GM18868 (cell line): ENCODE measurements at regions not wholly inside any gene's neighbourhood (a gene's known extent, or its start where the extent isn't known, plus 50 kb on each side); places are given as distances from the start of the nearest gene placed in this dataset.

Experiments used
- ATAC-seq: cut with Tn5 transposase; IDR thresholded peaks from one replicate; pipeline ENCODE4 v1.9.1; 2021; ENCODE audit warnings: mild to moderate bottlenecking, moderate library complexity; ENCODE audit not compliant: unreplicated experiment

- no peak for ATAC-seq
Measured at GRCh38 chr10:58995058-58995596, 181.3 kb upstream of the PHYHIPL start.

DNA sequence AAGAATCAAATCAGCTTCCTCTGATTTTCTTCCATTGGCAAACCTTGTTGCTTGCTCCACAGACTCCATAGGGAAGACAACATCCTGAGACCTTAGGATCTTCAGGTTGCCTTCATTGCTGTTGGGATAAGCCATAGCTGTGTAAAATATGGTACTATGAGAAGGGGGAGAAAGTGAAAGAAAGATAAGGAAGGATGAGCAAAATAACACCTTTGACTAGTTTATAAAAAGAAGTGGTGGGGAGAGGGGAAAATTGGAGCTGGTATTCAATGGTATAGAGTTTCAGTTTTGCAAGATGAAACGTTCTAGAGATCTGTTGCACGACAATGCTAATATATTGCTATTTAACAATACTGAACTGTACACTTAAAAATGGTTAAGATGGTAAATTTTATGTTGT is 180.4 kb upstream of the PHYHIPL start:
- ATAC-seq, result peak; percentile 42

- no peak for ATAC-seq
Measured at GRCh38 chr10:58996866-58997265, 179.6 kb upstream of the PHYHIPL start.

GRCh38 chr10:58998924-58999713 is 177.3 kb upstream of the PHYHIPL start:
- ATAC-seq, result no peak

GRCh38 chr10:59000162-59000825 is 176.1 kb upstream of the PHYHIPL start:
- ATAC-seq, result no peak

GRCh38 chr10:59002011-59002410 is 174.4 kb upstream of the PHYHIPL start:
- no peak for ATAC-seq

DNA sequence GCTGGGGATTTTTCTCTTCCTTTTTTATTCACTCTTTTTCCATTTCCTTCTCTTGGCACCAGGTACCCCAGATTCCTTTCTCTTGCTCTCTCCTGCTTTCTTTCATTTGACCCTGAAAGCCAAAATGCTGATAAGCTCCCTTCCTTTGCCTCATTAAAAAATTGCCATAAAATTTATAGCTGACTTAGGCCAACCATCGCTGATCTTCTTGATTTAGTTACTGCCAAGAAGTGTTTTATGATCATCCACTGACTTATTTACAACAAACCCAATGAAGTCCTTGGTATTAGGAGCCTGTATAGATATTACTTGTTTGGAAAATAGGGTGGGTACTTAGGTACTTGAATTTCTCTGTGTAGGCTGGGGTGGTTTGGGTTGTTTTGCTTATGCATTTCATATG is 173.2 kb upstream of the PHYHIPL start:
- no peak for ATAC-seq

DNA sequence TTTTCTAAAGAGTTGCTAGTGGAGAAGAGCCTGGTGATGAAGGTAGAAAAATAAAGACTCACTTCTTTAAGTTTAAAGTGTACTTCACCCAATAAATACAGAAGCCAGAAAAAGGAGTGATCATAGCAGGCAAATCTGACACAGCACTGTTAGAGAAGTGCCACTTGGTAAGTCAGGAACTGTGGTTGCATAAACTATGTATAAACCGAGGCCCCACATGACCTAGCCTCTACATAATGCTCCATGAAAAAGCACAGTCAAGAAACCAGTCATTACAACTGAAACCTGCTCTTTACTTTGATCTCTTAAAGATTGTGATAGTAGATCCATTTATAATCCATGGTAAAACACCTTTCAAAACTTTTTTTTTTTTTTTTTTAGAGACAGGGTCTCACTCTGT is 172.1 kb upstream of the PHYHIPL start:
- ATAC-seq, result peak; percentile 63

DNA sequence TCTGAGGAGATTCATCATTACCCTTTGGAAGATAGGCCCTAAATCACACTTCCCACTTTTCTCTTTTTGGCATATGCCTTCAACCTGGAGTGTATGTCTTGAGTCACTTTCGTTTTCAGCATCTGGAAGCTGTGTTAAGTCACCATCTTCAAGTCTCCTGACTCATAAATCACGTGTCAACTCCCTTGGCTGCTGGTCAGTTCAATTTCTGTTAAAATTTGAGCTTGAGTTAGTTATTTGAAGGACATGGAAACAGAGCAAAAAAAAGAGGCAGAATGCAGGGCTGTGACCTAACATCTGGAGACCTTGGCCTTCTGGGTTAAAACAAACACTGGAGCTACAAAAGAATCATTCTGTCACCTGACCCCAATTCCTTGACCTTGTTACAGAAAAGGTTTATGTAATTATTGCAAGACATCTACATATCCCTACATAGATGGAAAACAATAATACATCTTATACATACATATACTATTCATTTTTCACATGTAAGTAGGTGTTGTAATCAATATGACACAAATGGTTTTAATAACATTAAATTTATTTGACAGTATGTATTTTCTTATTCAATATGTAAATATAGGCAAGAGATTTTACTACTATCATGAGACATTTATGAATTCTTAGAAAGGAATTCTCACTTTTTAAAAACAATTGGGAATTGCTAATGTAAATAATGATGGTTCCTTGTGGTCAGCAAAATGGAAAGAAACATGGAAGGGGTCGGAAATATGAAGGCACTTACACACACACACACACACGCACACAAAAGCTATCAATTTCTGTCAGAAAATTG is 169.7 kb upstream of the PHYHIPL start:
- ATAC-seq, result peak; percentile 41

- no peak for ATAC-seq
Measured at GRCh38 chr10:59007307-59008025, 169.0 kb upstream of the PHYHIPL start.

- ATAC-seq, result no peak
Measured at GRCh38 chr10:59008452-59008851, 168.0 kb upstream of the PHYHIPL start.

- ATAC-seq, result no peak
Measured at GRCh38 chr10:59011972-59012632, 164.3 kb upstream of the PHYHIPL start.

DNA sequence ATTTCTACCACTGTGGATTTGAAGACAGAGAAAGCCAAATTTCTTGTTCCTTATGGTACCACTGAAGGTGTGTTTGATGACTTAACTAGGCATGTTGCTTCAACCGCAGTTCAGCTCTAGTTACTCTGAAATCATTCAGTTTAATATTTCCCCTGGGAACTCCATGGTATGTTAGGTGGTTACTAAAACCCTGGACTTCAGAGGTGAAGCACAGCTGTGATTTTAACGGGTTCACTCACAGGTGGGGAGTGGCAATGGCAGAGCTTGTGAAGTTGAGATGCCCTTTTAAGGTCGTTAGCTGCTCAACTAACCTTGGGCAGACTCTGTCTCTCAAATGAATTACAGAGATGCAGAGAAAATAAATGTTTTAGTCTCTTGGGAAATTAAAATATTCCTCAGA is 163.6 kb upstream of the PHYHIPL start:
- no peak for ATAC-seq

- ATAC-seq, result no peak
Measured at GRCh38 chr10:59016043-59016442, 160.4 kb upstream of the PHYHIPL start.

DNA sequence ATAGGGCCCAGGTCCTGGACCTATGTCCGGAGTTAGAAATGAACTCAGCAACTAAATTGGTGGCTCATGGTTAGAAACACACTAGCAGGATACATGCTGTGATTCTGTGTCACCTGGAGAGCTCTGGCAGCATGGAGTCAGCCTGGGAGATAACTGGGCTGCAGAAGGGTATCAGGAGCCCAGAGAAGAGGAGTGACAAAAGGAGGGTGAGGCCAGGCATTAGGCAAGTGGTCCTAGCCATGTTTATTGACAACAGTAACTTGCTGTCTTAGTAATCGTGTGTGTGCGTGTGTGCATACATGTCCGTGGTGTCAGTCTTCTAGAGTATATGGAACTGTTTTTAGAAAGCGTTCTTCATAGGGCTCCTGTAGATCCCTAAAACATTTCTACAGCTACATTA is 157.5 kb upstream of the PHYHIPL start:
- no peak for ATAC-seq

GRCh38 chr10:59019603-59020002 is 156.8 kb upstream of the PHYHIPL start:
- ATAC-seq, result no peak

DNA sequence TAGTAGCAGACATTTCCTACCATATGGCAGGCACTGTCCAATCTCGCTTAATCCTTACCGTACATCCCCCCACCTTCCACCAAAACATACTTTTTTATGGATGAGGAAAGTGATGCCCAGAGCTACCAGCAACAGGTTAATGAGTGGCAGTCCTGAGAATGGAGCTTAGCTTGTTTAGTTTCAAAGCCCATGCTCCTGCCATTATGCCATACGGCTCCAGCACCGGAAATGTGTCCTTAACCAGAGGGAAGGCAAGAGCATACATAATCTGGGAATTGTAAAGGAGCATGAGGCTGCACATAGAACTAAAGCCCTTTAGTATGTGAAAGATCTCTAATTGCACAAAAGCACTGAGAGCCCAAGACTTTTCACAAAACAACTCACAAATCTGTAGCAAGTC is 155.9 kb upstream of the PHYHIPL start:
- ATAC-seq, result no peak

GRCh38 chr10:59025981-59026765 is 150.3 kb upstream of the PHYHIPL start:
- no peak for ATAC-seq

DNA sequence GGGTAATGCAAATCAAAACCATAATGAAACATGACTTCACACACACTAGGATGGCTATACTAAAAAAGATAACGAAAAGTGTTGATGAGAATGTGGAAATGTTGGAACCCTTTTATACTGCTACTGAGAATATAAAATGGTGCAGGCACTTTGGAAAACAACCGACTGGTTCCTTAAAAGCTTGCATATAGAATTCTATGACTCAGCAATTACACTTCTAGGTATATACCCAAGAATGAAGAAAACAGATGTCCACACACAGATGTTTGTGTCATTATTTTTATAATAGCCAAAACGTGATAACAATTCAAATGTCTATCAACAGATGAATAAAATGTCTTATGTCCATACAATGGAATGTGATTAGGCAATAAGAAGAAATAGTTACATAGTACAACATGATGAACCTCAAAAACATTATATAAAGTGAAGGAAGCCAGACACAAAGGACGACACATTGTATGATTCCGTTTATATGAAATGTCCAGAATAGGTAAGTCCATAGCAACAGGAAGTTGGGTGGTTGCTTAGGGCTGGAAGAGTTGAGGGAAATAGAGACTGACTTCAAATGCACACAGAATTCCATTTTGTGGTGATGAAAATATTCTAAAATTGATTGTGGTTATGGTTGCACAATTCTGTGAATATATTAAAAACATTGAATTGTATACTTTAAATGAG is 148.3 kb upstream of the PHYHIPL start:
- no peak for ATAC-seq
